ENCODE measurements at regions not wholly inside any gene's neighbourhood (a gene's known extent, or its start where the extent isn't known, plus 50 kb on each side); places are given as distances from the start of the nearest gene placed in this dataset.

DNA sequence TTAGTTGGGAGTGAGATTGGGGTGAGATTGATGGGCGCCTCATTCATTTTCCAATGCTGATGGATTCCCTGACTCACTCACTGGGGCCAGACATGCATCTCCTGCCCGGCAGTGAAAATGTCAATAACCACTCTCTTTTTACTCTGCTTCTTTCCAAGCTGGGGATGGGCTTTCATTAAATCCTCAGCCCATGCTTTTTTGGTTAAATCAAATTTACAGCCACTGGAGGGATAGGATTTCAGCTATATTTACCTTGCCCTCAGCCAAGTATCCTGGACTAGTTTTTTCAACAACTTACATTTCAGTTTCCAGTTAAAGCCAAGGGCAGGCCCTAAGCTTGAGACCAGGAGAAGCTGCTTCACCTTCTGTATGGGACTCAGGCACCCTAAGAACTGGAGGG is 162.8 kb downstream of the TSN start:
- Histone ChIP-seq H3K4me1 (ENCODE audit: control insufficient read depth, insufficient read depth, low read length) (no peaks in the 10 kb centered on the region), H3K27ac (ENCODE audit: extremely low read depth, low read depth, low read length) (no peak overlapping the region), H3K36me3 (ENCODE audit: control insufficient read depth in 2 of 2, insufficient read depth in 1 of 2, low read length in 2 of 2) (no peaks in the 10 kb centered on the region), H3K4me3 (ENCODE audit: low read depth, low read length) (no peak overlapping the region), H3K9me3 (ENCODE audit: control insufficient read depth, insufficient read depth, low read depth, low read length) (no peaks in the 10 kb centered on the region)
- ChIA-PET POLR2A (no interaction called here), CTCF (no interaction called here)
- TF ChIP-seq, protein P1, sequence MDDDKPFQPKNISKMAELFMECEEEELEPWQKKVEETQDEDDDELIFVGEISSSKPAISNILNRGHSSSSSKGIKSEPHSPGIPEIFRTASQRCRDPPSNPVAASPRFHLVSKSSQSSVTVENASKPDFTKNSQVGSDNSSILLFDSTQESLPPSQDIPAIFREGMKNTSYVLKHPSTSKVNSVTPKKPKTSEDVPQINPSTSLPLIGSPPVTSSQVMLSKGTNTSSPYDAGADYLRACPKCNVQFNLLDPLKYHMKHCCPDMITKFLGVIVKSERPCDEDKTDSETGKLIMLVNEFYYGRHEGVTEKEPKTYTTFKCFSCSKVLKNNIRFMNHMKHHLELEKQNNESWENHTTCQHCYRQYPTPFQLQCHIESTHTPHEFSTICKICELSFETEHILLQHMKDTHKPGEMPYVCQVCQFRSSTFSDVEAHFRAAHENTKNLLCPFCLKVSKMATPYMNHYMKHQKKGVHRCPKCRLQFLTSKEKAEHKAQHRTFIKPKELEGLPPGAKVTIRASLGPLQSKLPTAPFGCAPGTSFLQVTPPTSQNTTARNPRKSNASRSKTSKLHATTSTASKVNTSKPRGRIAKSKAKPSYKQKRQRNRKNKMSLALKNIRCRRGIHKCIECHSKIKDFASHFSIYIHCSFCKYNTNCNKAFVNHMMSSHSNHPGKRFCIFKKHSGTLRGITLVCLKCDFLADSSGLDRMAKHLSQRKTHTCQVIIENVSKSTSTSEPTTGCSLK (tag by site-specific recombination; IDR thresholded peaks at IDR 0.05) = no peak
- TF ChIP-seq ZNF670 (tag by site-specific recombination; IDR thresholded peaks at IDR 0.05; ENCODE audit: low read depth) (no peak), MYNN (tag by site-specific recombination; IDR thresholded peaks at IDR 0.05; ENCODE audit: borderline replicate concordance) (no peak), ZNF792 (tag by site-specific recombination; IDR thresholded peaks at IDR 0.05) (no peak), RBAK (tag by site-specific recombination; IDR thresholded peaks at IDR 0.05) (no peak), ZFHX2 (tag by site-specific recombination; conservative IDR thresholded peaks at IDR 0.05) (no peak), PRDM1 (tag by site-specific recombination; IDR thresholded peaks at IDR 0.05) (no peak), ZNF843 (tag by site-specific recombination; IDR thresholded peaks at IDR 0.05) (no peak), ZNF311 (tag by site-specific recombination; IDR thresholded peaks at IDR 0.05; ENCODE audit: borderline replicate concordance) (no peak), ZNF629 (tag by site-specific recombination; IDR thresholded peaks at IDR 0.05) (no peak), ZNF324 (tag by site-specific recombination; IDR thresholded peaks at IDR 0.05) (no peak)
- TF ChIP-seq, protein P2, sequence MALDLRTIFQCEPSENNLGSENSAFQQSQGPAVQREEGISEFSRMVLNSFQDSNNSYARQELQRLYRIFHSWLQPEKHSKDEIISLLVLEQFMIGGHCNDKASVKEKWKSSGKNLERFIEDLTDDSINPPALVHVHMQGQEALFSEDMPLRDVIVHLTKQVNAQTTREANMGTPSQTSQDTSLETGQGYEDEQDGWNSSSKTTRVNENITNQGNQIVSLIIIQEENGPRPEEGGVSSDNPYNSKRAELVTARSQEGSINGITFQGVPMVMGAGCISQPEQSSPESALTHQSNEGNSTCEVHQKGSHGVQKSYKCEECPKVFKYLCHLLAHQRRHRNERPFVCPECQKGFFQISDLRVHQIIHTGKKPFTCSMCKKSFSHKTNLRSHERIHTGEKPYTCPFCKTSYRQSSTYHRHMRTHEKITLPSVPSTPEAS (tag by site-specific recombination; IDR thresholded peaks at IDR 0.05) = no peak

DNA sequence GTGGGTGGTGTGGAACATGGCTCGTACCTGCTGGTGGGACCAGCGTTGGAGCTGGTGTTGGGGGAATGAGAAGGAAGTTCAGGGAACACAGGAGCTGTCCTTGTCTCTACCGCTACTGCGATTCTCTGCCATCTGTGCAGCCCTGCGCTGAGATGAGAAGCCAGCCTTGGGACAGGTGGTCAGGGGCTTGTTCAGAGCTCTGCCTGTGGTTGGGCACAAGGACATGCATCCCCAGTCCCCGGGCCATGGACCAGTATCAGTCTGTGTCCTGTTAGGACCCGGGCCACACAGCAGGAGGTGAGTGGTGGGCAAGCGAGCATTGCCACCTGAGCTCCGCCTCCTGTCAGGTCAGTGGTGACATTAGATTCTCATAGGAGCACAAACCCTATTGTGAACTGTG is 164.4 kb downstream of the TSN start:
- Histone ChIP-seq H3K4me1 (ENCODE audit: control insufficient read depth, insufficient read depth, low read length) (no peaks in the 10 kb centered on the region), H3K4me3 (ENCODE audit: low read depth, low read length) (no peak overlapping the region), H3K9me3 (ENCODE audit: control insufficient read depth, insufficient read depth, low read depth, low read length) (no peaks in the 10 kb centered on the region), H3K27ac (ENCODE audit: extremely low read depth, low read depth, low read length) (no peak overlapping the region), H3K36me3 (ENCODE audit: control insufficient read depth in 2 of 2, insufficient read depth in 1 of 2, low read length in 2 of 2) (no peaks in the 10 kb centered on the region)
- ChIA-PET CTCF (no interaction called here), POLR2A (no interaction called here)
- no peak for TF ChIP-seq TRIM28 (IDR thresholded peaks at IDR 0.05; ENCODE audit: borderline replicate concordance, low read length)
- TF ChIP-seq ZNF394 (tag by site-specific recombination; IDR thresholded peaks at IDR 0.05; ENCODE audit: borderline replicate concordance) = no peak
- no peak for TF ChIP-seq ZNF324 (tag by site-specific recombination; IDR thresholded peaks at IDR 0.05)
- TF ChIP-seq ZNF114 (tag by site-specific recombination; IDR thresholded peaks at IDR 0.05) = no peak
- TF ChIP-seq, protein P3, sequence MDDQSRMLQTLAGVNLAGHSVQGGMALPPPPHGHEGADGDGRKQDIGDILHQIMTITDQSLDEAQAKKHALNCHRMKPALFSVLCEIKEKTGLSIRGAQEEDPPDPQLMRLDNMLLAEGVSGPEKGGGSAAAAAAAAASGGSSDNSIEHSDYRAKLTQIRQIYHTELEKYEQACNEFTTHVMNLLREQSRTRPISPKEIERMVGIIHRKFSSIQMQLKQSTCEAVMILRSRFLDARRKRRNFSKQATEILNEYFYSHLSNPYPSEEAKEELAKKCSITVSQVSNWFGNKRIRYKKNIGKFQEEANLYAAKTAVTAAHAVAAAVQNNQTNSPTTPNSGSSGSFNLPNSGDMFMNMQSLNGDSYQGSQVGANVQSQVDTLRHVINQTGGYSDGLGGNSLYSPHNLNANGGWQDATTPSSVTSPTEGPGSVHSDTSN (CRISPR knock-in tag; IDR thresholded peaks at IDR 0.05) = no peak
- no peak for TF ChIP-seq ZNF658 (tag by site-specific recombination; IDR thresholded peaks at IDR 0.05)
- TF ChIP-seq KLF10 (tag by site-specific recombination; IDR thresholded peaks at IDR 0.05) = no peak
- no peak for TF ChIP-seq ZSCAN23 (tag by site-specific recombination; IDR thresholded peaks at IDR 0.05)

DNA sequence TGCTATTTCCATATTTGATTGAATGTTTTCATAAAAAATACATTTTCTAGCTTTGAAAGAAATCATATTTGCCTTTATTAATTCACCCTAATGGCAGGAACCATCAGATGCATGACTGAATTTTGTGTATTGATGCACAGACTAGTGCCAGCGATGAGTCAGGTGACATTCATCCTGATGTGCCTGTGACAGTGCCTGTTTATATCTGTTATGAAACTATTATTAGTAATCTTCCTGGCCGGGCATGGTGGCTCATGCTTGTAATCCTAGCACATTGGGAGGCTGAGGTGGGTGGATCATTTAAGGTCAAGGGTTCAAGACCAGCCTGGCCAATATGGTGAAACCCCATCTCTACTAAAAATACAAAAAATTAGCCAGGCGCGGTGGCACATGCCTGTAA is 170.0 kb downstream of the TSN start:
- Histone ChIP-seq H3K9me3 (ENCODE audit: control insufficient read depth, insufficient read depth, low read depth, low read length) (no peaks in the 10 kb centered on the region), H3K4me1 (ENCODE audit: control insufficient read depth, insufficient read depth, low read length) (no peaks in the 10 kb centered on the region), H3K4me3 (ENCODE audit: low read depth, low read length) (no peak overlapping the region), H3K27ac (ENCODE audit: extremely low read depth, low read depth, low read length) (no peak overlapping the region), H3K36me3 (ENCODE audit: control insufficient read depth in 2 of 2, insufficient read depth in 1 of 2, low read length in 2 of 2) (no peaks in the 10 kb centered on the region)
- CTCF ChIA-PET = no interaction called here
- TF ChIP-seq ZBTB48 (tag by site-specific recombination; IDR thresholded peaks at IDR 0.05) = no peak
- no peak for TF ChIP-seq ZNF311 (tag by site-specific recombination; IDR thresholded peaks at IDR 0.05; ENCODE audit: borderline replicate concordance)
- no peak for TF ChIP-seq ZBTB20 (tag by site-specific recombination; IDR thresholded peaks at IDR 0.05)
- TF ChIP-seq, protein P4, sequence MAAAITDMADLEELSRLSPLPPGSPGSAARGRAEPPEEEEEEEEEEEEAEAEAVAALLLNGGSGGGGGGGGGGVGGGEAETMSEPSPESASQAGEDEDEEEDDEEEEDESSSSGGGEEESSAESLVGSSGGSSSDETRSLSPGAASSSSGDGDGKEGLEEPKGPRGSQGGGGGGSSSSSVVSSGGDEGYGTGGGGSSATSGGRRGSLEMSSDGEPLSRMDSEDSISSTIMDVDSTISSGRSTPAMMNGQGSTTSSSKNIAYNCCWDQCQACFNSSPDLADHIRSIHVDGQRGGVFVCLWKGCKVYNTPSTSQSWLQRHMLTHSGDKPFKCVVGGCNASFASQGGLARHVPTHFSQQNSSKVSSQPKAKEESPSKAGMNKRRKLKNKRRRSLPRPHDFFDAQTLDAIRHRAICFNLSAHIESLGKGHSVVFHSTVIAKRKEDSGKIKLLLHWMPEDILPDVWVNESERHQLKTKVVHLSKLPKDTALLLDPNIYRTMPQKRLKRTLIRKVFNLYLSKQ (tag by site-specific recombination; IDR thresholded peaks at IDR 0.05; ENCODE audit: borderline replicate concordance) = no peak
- TF ChIP-seq ZFP41 (tag by site-specific recombination; IDR thresholded peaks at IDR 0.05; ENCODE audit: borderline replicate concordance) = no peak
- no peak for TF ChIP-seq ZNF624 (tag by site-specific recombination; IDR thresholded peaks at IDR 0.05)
- no peak for TF ChIP-seq TCF7L2 (IDR thresholded peaks at IDR 0.05; ENCODE audit: borderline replicate concordance, low read depth, low read length)
- no peak for TF ChIP-seq ZNF837 (tag by site-specific recombination; IDR thresholded peaks at IDR 0.05)
- TF ChIP-seq PRDM1 (tag by site-specific recombination; IDR thresholded peaks at IDR 0.05) = no peak
- POLR2A ChIA-PET = no interaction called here
